H1 (cell line): ENCODE measurements at regions not wholly inside any gene's neighbourhood (a gene's known extent, or its start where the extent isn't known, plus 50 kb on each side); places are given as distances from the start of the nearest gene placed in this dataset.

Experiments
- CTBP2 ChIP-seq: IDR thresholded peaks from 2 replicates; pipeline ENCODE4 v1.7.0; 2011; ENCODE audit warnings: borderline replicate concordance, mild to moderate bottlenecking, moderate library complexity, mixed read lengths, low read length; ENCODE audit not compliant: insufficient read depth, insufficient read length
- RAD21 ChIP-seq, 2 experiments: IDR thresholded peaks in 1 of 2; conservative IDR thresholded peaks in 1 of 2; 2 replicates each; pipeline ENCODE4 v1.6.1; 2011; ENCODE audit warnings: low read depth in 2 of 2, low read length in 2 of 2, improper control_type of control experiment in 1 of 2, inconsistent platforms in 1 of 2, mild to moderate bottlenecking in 1 of 2, moderate library complexity in 1 of 2
- TF ChIP-seq, protein P1 (sequence below), 3 experiments: IDR thresholded peaks; 1 replicate in 2 of 3; 2 replicates in 1 of 3; pipeline versions ENCODE4 v1.5.1 to v1.6.1; 2011; ENCODE audit warnings: low read length in 3 of 3, mild to moderate bottlenecking in 3 of 3, inconsistent platforms in 2 of 3, low read depth in 1 of 3, moderate library complexity in 1 of 3; ENCODE audit not compliant: insufficient read depth in 1 of 3; ENCODE audit errors: control extremely low read depth in 1 of 3

DNA sequence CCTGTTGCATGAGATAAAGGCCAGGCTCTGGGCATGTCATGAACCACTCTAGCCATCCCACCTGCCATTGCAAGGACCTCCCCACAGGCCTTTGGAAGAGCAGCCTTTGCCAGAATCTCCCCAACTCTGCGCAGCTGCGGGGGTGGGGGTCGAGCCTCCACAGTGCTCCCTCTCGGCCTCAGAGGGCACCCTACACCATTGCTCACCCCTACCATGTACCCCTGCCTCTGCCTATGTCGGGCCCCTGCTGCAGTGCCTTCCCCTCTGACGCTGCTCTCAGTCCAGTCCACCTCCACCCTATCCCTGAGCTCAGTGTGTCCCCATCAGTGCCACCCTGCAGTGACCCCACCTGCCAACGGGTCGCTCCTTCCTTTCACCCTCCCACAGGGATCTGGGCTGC lies 679.7 kb upstream of the RAB6C start (continued):
- TF ChIP-seq, protein P1, sequence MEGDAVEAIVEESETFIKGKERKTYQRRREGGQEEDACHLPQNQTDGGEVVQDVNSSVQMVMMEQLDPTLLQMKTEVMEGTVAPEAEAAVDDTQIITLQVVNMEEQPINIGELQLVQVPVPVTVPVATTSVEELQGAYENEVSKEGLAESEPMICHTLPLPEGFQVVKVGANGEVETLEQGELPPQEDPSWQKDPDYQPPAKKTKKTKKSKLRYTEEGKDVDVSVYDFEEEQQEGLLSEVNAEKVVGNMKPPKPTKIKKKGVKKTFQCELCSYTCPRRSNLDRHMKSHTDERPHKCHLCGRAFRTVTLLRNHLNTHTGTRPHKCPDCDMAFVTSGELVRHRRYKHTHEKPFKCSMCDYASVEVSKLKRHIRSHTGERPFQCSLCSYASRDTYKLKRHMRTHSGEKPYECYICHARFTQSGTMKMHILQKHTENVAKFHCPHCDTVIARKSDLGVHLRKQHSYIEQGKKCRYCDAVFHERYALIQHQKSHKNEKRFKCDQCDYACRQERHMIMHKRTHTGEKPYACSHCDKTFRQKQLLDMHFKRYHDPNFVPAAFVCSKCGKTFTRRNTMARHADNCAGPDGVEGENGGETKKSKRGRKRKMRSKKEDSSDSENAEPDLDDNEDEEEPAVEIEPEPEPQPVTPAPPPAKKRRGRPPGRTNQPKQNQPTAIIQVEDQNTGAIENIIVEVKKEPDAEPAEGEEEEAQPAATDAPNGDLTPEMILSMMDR (IDR thresholded peaks at IDR 0.05; ENCODE audit: control extremely low read depth in 1 of 3, insufficient read depth in 1 of 3, low read depth in 1 of 3, low read length in 3 of 3) = no peak
- TF ChIP-seq CTBP2 = no peak
- no peak for TF ChIP-seq RAD21 (IDR thresholded peaks at IDR 0.05 in 1 of 2, conservative IDR thresholded peaks at IDR 0.05 in 1 of 2; ENCODE audit: low read depth in 2 of 2, low read length in 2 of 2)
- TF ChIP-seq, all 59 proteins: peak for 0
